Uterus (tissue), 2 donors: ENCODE measurements at regions not wholly inside any gene's neighbourhood (a gene's known extent, or its start where the extent isn't known, plus 50 kb on each side); places are given as distances from the start of the nearest gene placed in this dataset.

ENCODE experiments used
- CTCF ChIP-seq, 4 experiments: fragments of 200-600 bp in 2 of 4; fragments of 450-650 bp in 2 of 4; sonication (generic) in 2 of 4; IDR thresholded peaks; one replicate each; pipeline ENCODE4 v1.5.1; 2016 to 2019; ENCODE audit warnings: antibody characterized with exemption in 4 of 4, mild to moderate bottlenecking in 2 of 4, moderate library complexity in 1 of 4
- POLR2A ChIP-seq, 2 donors: fragments of 450-650 bp; IDR thresholded peaks; one replicate each; pipeline ENCODE4 v1.6.1; 2016; ENCODE audit warnings: antibody characterized with exemption in 2 of 2, mild to moderate bottlenecking in 1 of 2, moderate library complexity in 1 of 2

- no peak for TF ChIP-seq CTCF (IDR thresholded peaks at IDR 0.05)
- no peak for TF ChIP-seq POLR2A (IDR thresholded peaks at IDR 0.05)
Observed at GRCh38 chr5:38706376-38706775, 139.4 kb upstream of the OSMR start.
